Fibroblast of pulmonary artery (primary cell): ENCODE measurements at regions not wholly inside any gene's neighbourhood (a gene's known extent, or its start where the extent isn't known, plus 50 kb on each side); places are given as distances from the start of the nearest gene placed in this dataset.
"Not testable (repeated sequence)": the region's sequence is repeated elsewhere in the genome, so short reads cannot be mapped to it uniquely, and the experiment has no call there.

Experiments
- DNase-seq: peaks from one replicate; pipeline ENCODE4 v3.0.0-alpha.2; 2010; ENCODE audit warnings: low read depth
- H3K4me3 ChIP-seq: replicated peaks from 2 replicates; pipeline ENCODE4 v1.5.1; 2011; ENCODE audit warnings: low read depth, mild to moderate bottlenecking, control low read depth, low read length, moderate library complexity
- TF ChIP-seq, protein P1 (sequence below): IDR thresholded peaks from 2 replicates; pipeline ENCODE4 v1.5.1; 2011; ENCODE audit warnings: mild to moderate bottlenecking, control low read depth, low read length, inconsistent platforms; ENCODE audit errors: missing control alignments

DNA sequence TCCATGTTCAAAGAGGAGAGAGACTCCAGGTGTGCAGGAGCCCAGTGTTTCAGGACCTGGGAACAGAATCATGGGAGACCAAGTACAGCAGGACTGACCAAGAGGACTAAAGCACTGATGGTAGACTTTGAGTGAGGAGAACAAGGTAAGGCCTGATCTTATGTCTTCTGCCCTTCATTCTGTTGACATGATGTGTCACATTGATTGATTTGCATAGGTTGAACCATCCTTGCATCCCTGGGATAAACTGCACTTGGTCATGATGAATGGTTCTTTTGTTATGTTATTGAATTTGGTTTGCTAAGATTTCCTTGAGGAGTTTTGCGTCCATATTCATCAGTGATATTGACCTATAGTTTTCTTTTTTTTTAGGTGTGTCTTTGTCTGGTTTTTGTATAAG is 497.0 kb downstream of the TMEM121 start:
- no peak for DNase-seq
- TF ChIP-seq, protein P1, sequence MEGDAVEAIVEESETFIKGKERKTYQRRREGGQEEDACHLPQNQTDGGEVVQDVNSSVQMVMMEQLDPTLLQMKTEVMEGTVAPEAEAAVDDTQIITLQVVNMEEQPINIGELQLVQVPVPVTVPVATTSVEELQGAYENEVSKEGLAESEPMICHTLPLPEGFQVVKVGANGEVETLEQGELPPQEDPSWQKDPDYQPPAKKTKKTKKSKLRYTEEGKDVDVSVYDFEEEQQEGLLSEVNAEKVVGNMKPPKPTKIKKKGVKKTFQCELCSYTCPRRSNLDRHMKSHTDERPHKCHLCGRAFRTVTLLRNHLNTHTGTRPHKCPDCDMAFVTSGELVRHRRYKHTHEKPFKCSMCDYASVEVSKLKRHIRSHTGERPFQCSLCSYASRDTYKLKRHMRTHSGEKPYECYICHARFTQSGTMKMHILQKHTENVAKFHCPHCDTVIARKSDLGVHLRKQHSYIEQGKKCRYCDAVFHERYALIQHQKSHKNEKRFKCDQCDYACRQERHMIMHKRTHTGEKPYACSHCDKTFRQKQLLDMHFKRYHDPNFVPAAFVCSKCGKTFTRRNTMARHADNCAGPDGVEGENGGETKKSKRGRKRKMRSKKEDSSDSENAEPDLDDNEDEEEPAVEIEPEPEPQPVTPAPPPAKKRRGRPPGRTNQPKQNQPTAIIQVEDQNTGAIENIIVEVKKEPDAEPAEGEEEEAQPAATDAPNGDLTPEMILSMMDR = no peak
- no peak overlapping the region for H3K4me3 ChIP-seq

GRCh38 chr14:106024983-106025604 is 498.7 kb downstream of the TMEM121 start:
- H3K4me3 ChIP-seq = no peak overlapping the region
- TF ChIP-seq, protein P1 = no peak
- DNase-seq = no peak

- no peak overlapping the region for H3K4me3 ChIP-seq
- TF ChIP-seq, protein P1 = no peak
- no peak for DNase-seq
Measured at GRCh38 chr14:106026026-106026425, 499.6 kb downstream of the TMEM121 start.

DNA sequence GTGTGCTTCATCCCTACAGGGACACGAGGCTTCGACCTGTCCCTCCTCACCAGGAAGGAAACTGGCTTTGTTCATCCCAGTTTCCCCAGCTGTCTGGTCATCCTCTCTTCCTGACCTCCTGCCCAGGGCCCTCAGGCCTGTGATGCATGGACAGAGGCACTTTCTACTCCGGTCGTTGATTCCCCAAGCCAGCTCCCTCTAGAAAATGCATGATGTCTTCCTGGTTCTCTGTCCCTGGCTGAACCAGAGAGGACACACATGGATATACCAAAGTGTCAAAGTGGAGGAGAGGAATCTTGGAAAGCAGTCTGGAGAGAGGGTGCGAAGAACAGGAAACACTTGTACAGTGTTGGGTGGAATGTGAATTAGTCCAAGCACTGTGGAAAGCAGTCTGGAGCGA is 501.4 kb downstream of the TMEM121 start:
- not testable (repeated sequence) for H3K4me3 ChIP-seq, DNase-seq

GRCh38 chr14:106029959-106030358 is 503.6 kb downstream of the TMEM121 start:
- H3K4me3 ChIP-seq = no peak overlapping the region
- TF ChIP-seq, protein P1 = no peak
- no peak for DNase-seq

DNA sequence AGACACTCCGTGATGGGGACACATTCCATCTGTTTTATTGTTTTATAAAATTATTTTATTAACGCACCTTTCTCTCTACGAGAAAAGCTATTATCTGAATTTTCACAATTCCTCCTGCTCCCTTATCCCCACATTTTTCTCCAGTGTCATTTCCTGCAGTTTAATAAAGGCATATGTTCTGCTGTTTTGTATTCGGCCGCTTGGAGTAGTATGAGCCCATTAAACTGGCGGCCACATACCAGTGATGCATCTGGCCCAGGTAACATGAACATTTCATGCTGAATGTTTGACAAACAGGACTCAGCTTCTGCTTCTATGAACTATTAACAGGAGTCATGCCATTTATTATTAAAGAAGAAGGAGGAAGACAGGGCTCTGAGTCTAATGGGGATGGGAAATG is 511.0 kb downstream of the TMEM121 start:
- no peak for DNase-seq
- TF ChIP-seq, protein P1 = no peak
- no peak overlapping the region for H3K4me3 ChIP-seq

GRCh38 chr14:106038263-106038662 is 511.9 kb downstream of the TMEM121 start:
- TF ChIP-seq, protein P1 = no peak
- H3K4me3 ChIP-seq = no peak overlapping the region
- no peak for DNase-seq
